ENCODE measurements at regions not wholly inside any gene's neighbourhood (a gene's known extent, or its start where the extent isn't known, plus 50 kb on each side); places are given as distances from the start of the nearest gene placed in this dataset.

- TF ChIP-seq CTCF (IDR thresholded peaks at IDR 0.05) (no peak), POLR2AphosphoS5 (IDR thresholded peaks at IDR 0.05) (no peak), EP300 (IDR thresholded peaks at IDR 0.05) (no peak)
Observed at GRCh38 chr4:36900446-36900987, 344.0 kb upstream of the NWD2 start.
